Gastrocnemius medialis (tissue), 4 donors: ENCODE measurements at regions not wholly inside any gene's neighbourhood (a gene's known extent, or its start where the extent isn't known, plus 50 kb on each side); places are given as distances from the start of the nearest gene placed in this dataset.

ENCODE experiments used
- ATAC-seq, 2 donors: fragments of 150-250 bp; one replicate each; pipeline ENCODE4 v1.9.1; 2016
- DNase-seq, 2 donors: peaks; one replicate each; pipeline ENCODE4 v3.0.0-alpha.2; 2019
- H3K27ac ChIP-seq, 4 donors: fragments of 200-600 bp; sonication (generic); 1 replicate in 1 of 4; 2 replicates in 3 of 4; pipeline ENCODE4 v1.5.1; 2016 to 2018; ENCODE audit warnings: mild to moderate bottlenecking in 2 of 4, moderate library complexity in 1 of 4
- H3K27me3 ChIP-seq, 3 donors: fragments of 200-600 bp; sonication (generic) in 2 of 3; 1 replicate in 1 of 3; 2 replicates in 2 of 3; pipeline versions ENCODE4 v1.5.1 to v1.6.0; 2016 to 2019; ENCODE audit warnings: mild to moderate bottlenecking in 1 of 3, moderate library complexity in 1 of 3
- H3K36me3 ChIP-seq, 2 donors: fragments of 200-600 bp; sonication (generic) in 1 of 2; one replicate each; pipeline ENCODE4 v1.5.1; 2017 to 2018
- H3K4me1 ChIP-seq, 2 donors: fragments of 200-600 bp; sonication (generic) in 1 of 2; one replicate each; pipeline ENCODE4 v1.5.1; 2016 to 2017; ENCODE audit warnings: mild to moderate bottlenecking in 2 of 2
- H3K4me3 ChIP-seq, 4 donors: fragments of 200-600 bp; sonication (generic) in 3 of 4; 1 replicate in 1 of 4; 2 replicates in 3 of 4; pipeline ENCODE4 v1.5.1; 2016 to 2019; ENCODE audit warnings: mild to moderate bottlenecking in 2 of 4
- H3K9me3 ChIP-seq, 3 donors: fragments of 200-600 bp; sonication (generic) in 2 of 3; 1 replicate in 1 of 3; 2 replicates in 2 of 3; pipeline ENCODE4 v1.5.1; 2016 to 2019
- POLR2A ChIP-seq, 2 donors: fragments of 450-650 bp; IDR thresholded peaks; one replicate each; pipeline ENCODE4 v1.6.1; 2017; ENCODE audit warnings: antibody characterized with exemption in 2 of 2, mild to moderate bottlenecking in 2 of 2, moderate library complexity in 2 of 2
- in situ Hi-C, 4 donors: fragments of 200-750 bp; cut with MboI; loops; one replicate each; pipeline versions ENCODE4 v1.15.0 to v1.8.0; 2017; ENCODE audit warnings: low sequenced_read_pairs in 4 of 4
- intact Hi-C: fragments of 100-400 bp; cut with DNase I; formaldehyde crosslinking; loops from one replicate; pipeline ENCODE4 v1.15.1; 2023; ENCODE audit warnings: low total_unique reads
- TF ChIP-seq, protein P1 (sequence below), 5 experiments: fragments of 450-650 bp in 3 of 5; fragments of 200-600 bp in 2 of 5; sonication (generic) in 2 of 5; IDR thresholded peaks in 4 of 5; conservative IDR thresholded peaks in 1 of 5; 1 replicate in 4 of 5; 2 replicates in 1 of 5; pipeline ENCODE4 v1.5.1; 2016 to 2019; ENCODE audit warnings: antibody characterized with exemption in 5 of 5, mild to moderate bottlenecking in 3 of 5, moderate library complexity in 3 of 5

DNA sequence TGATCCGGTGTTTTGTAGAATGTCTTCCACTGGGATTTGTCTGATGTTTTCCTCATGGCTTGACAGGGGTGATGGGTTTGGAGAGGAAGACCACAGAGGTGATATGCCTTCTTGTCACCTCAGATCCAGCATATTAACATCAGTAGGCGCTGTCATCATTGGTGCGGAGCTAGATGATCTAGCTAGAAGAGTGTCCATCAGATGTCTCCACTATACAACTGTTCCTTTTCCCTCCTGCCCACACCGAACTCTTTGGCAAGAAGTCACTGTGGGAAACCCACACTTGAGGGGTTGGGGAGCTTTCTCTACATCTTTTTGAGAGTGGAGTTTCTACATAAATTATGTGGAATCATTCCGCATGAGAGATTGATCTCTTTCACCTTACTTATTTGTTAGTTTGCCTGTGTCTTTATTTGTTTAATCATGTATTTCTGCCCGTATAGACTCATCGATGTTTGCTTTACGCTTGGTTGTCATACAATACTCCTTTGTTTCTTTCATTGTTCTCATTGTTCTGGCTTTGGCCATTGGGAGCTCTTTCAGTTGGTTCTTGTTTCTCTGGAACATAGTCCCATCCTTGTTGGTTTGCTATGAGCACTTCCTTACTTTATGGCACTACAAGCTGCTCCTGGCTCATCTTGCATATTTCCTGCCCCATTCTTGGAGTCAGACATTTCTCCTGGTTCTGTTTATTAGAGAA is 1420.3 kb downstream of the BRD1 start:
- H3K4me1 ChIP-seq = no peaks in the 10 kb centered on the region
- ATAC-seq (no peak), DNase-seq (no peak)
- H3K4me3 ChIP-seq = no peak overlapping the region
- no peak for TF ChIP-seq POLR2A (IDR thresholded peaks at IDR 0.05)
- TF ChIP-seq, protein P1, sequence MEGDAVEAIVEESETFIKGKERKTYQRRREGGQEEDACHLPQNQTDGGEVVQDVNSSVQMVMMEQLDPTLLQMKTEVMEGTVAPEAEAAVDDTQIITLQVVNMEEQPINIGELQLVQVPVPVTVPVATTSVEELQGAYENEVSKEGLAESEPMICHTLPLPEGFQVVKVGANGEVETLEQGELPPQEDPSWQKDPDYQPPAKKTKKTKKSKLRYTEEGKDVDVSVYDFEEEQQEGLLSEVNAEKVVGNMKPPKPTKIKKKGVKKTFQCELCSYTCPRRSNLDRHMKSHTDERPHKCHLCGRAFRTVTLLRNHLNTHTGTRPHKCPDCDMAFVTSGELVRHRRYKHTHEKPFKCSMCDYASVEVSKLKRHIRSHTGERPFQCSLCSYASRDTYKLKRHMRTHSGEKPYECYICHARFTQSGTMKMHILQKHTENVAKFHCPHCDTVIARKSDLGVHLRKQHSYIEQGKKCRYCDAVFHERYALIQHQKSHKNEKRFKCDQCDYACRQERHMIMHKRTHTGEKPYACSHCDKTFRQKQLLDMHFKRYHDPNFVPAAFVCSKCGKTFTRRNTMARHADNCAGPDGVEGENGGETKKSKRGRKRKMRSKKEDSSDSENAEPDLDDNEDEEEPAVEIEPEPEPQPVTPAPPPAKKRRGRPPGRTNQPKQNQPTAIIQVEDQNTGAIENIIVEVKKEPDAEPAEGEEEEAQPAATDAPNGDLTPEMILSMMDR (IDR thresholded peaks at IDR 0.05 in 4 of 5, conservative IDR thresholded peaks at IDR 0.05 in 1 of 5) = no peak
- H3K36me3 ChIP-seq = no peaks in the 10 kb centered on the region
- in situ Hi-C loops (loop anchor here in 1 of 4 donors (25.0 kb wide), 2 partner anchors 95 to 105 kb away; no protein-coding TSS in a partner anchor), intact Hi-C loops (no loop called here)
- H3K27me3 ChIP-seq = no peaks in the 10 kb centered on the region
- no peaks in the 10 kb centered on the region for H3K9me3 ChIP-seq
- no peak overlapping the region for H3K27ac ChIP-seq

DNA sequence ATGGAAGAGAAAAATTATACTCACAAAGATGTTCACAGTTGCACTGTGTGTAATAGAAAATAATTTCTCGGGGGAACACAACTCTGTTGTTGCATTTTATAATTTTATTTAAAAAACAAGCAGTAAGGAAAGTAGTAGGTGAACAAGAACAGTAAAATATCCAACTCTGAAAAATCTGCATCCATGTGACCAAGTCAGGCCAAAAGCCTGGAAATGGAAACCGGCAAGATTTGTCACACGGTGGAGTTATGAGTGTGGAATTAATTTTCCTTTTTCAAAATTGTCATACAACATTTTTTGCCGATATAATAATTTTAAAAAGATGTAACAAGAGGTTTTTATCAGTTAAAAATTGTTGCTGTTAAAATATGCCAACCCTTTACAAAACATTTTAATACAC is 1421.5 kb downstream of the BRD1 start:
- Histone ChIP-seq H3K4me1 (no peaks in the 10 kb centered on the region), H3K36me3 (no peaks in the 10 kb centered on the region), H3K27me3 (no peaks in the 10 kb centered on the region), H3K4me3 (no peak overlapping the region), H3K27ac (no peak overlapping the region), H3K9me3 (no peaks in the 10 kb centered on the region)
- DNase-seq (no peak), ATAC-seq (no peak)
- TF ChIP-seq, protein P1 (IDR thresholded peaks at IDR 0.05 in 4 of 5, conservative IDR thresholded peaks at IDR 0.05 in 1 of 5) = no peak
- no peak for TF ChIP-seq POLR2A (IDR thresholded peaks at IDR 0.05)
- intact Hi-C loops = no loop called here
- in situ Hi-C loops = loop anchor here in 1 of 4 donors (25.0 kb wide), 2 partner anchors 94 to 106 kb away; no protein-coding TSS in a partner anchor

DNA sequence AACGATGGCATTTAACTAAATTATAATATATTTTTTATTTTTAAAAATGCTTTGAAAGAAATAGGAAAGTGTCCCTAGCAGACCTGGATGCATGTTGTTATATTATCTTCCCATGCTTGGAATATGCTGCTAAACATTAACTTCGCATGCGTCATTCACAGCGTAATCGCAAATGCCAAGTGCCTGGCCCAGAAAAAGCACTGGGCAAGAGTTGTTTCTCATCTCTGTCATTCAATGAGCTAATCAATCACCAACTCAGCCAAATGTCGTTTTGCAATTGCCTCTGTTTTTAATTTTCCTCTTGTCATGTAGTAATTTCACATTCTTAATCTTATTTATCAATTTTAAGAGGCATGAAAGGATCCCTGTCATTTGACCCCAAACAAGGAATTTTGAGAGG is 1421.9 kb downstream of the BRD1 start:
- intact Hi-C loops = no loop called here
- Histone ChIP-seq H3K27ac (no peak overlapping the region), H3K4me1 (no peaks in the 10 kb centered on the region), H3K9me3 (no peaks in the 10 kb centered on the region), H3K27me3 (no peaks in the 10 kb centered on the region), H3K36me3 (no peaks in the 10 kb centered on the region), H3K4me3 (no peak overlapping the region)
- in situ Hi-C loops = loop anchor here in 1 of 4 donors (25.0 kb wide), 2 partner anchors 93 to 107 kb away; no protein-coding TSS in a partner anchor
- TF ChIP-seq, protein P1 (IDR thresholded peaks at IDR 0.05 in 4 of 5, conservative IDR thresholded peaks at IDR 0.05 in 1 of 5) = no peak
- no peak for TF ChIP-seq POLR2A (IDR thresholded peaks at IDR 0.05)
- ATAC-seq (no peak), DNase-seq (no peak)

DNA sequence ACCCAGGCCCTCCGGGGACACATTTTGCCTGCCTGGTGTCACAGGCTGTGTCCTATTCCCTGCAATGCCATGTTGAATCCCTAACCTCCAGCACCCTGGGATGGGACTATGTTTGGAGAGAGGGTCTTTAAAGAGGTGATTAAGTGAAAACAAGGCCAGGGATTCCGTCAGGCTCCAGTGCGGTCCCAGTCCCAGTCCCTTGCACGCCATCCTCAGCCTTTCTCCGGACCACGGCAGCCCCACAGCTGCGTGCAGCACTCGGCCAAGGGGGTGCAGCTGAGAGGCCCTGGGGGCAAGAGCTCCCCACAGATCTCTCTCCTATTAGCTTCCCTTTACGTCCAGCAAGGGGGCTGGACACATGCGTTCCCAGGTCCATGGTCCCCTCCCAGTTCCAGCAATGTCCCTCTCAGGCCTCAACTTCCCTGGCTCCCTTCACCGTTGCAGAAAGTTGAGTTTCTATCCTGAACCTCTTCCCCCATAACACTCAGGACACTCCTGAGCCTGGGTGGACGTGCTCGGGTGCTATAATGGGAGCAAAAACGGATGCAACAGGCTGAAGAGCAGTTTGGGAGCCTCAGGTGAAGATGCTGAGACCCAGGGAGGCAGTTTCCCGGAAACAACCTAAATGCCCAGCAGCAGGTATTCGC is 1422.7 kb downstream of the BRD1 start:
- in situ Hi-C loops = loop anchor here in 1 of 4 donors (25.0 kb wide), 2 partner anchors 93 to 107 kb away; no protein-coding TSS in a partner anchor
- TF ChIP-seq, protein P1 (IDR thresholded peaks at IDR 0.05 in 4 of 5, conservative IDR thresholded peaks at IDR 0.05 in 1 of 5) = no peak
- no peak for TF ChIP-seq POLR2A (IDR thresholded peaks at IDR 0.05)
- no peaks in the 10 kb centered on the region for H3K27me3 ChIP-seq
- H3K36me3 ChIP-seq = no peaks in the 10 kb centered on the region
- no peak overlapping the region for H3K27ac ChIP-seq
- no peaks in the 10 kb centered on the region for H3K9me3 ChIP-seq
- H3K4me1 ChIP-seq = no peaks in the 10 kb centered on the region
- intact Hi-C loops = no loop called here
- ATAC-seq (no peak), DNase-seq (no peak)
- no peak overlapping the region for H3K4me3 ChIP-seq
